ENCODE measurements at regions not wholly inside any gene's neighbourhood (a gene's known extent, or its start where the extent isn't known, plus 50 kb on each side); places are given as distances from the start of the nearest gene placed in this dataset.

- TF ChIP-seq CREB1 (IDR thresholded peaks at IDR 0.05) (no peak), ZNF274 (IDR thresholded peaks at IDR 0.05; ENCODE audit: borderline replicate concordance, extremely low read depth, low read length) (no peak), RBBP5 (IDR thresholded peaks at IDR 0.05; ENCODE audit: borderline replicate concordance, low read depth, low read length) (no peak), CBX5 (IDR thresholded peaks at IDR 0.05; ENCODE audit: low read depth, low read length) (no peak)
Observed at GRCh38 chr10:7505196-7505595, 94.4 kb upstream of the SFMBT2 start (continued).

Data from H1 (cell line).